Peyer's patch (tissue), 4 donors: ENCODE measurements at regions not wholly inside any gene's neighbourhood (a gene's known extent, or its start where the extent isn't known, plus 50 kb on each side); places are given as distances from the start of the nearest gene placed in this dataset.

Experiments
- POLR2A ChIP-seq, 2 donors: fragments of 450-650 bp; IDR thresholded peaks; one replicate each; pipeline ENCODE4 v1.5.1; 2017; ENCODE audit warnings: antibody characterized with exemption in 2 of 2, mild to moderate bottlenecking in 2 of 2, moderate library complexity in 2 of 2
- TF ChIP-seq, protein P1 (sequence below), 6 experiments: fragments of 450-650 bp in 4 of 6; fragments of 200-600 bp in 2 of 6; sonication (generic) in 1 of 6; IDR thresholded peaks; one replicate each; pipeline ENCODE4 v1.5.1; 2017 to 2019; ENCODE audit warnings: antibody characterized with exemption in 6 of 6, mild to moderate bottlenecking in 3 of 6, moderate library complexity in 1 of 6

DNA sequence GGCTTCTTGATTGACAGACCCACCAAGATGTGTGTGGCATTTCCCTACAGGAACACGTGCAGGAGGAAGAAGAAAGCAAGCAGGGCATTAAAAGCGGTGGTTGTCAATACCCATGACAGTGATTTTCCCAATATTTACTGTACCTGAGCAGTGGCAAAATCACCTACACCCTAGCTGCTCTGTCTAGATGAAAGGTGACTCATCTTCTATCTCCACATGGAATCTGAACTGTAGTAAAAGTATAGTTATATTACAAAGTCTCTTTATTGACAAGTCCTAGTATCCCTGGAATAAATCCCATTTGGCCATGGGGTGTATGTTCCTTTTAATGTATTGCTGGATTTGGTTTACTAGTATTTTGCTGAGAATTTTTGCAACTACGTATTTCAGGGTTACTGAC, 458.8 kb upstream of the SORCS1 start:
- TF ChIP-seq, protein P1, sequence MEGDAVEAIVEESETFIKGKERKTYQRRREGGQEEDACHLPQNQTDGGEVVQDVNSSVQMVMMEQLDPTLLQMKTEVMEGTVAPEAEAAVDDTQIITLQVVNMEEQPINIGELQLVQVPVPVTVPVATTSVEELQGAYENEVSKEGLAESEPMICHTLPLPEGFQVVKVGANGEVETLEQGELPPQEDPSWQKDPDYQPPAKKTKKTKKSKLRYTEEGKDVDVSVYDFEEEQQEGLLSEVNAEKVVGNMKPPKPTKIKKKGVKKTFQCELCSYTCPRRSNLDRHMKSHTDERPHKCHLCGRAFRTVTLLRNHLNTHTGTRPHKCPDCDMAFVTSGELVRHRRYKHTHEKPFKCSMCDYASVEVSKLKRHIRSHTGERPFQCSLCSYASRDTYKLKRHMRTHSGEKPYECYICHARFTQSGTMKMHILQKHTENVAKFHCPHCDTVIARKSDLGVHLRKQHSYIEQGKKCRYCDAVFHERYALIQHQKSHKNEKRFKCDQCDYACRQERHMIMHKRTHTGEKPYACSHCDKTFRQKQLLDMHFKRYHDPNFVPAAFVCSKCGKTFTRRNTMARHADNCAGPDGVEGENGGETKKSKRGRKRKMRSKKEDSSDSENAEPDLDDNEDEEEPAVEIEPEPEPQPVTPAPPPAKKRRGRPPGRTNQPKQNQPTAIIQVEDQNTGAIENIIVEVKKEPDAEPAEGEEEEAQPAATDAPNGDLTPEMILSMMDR (IDR thresholded peaks at IDR 0.05): no peak
- TF ChIP-seq POLR2A (IDR thresholded peaks at IDR 0.05): no peak
